ENCODE measurements at regions not wholly inside any gene's neighbourhood (a gene's known extent, or its start where the extent isn't known, plus 50 kb on each side); places are given as distances from the start of the nearest gene placed in this dataset.

- DNase-seq, result no peak
Observed at GRCh38 chr4:24417206-24417605, 167.1 kb downstream of the DHX15 start.

GRCh38 chr4:24416293-24416692 is 168.1 kb downstream of the DHX15 start:
- DNase-seq, result no peak

GRCh38 chr4:24413311-24413784 is 171.0 kb downstream of the DHX15 start:
- no peak for DNase-seq

GRCh38 chr4:24411806-24412205 is 172.5 kb downstream of the DHX15 start:
- DNase-seq, result no peak

- no peak for DNase-seq
Observed at GRCh38 chr4:24411299-24411698, 173.1 kb downstream of the DHX15 start.

- DNase-seq, result no peak
Observed at GRCh38 chr4:24408640-24409039, 175.7 kb downstream of the DHX15 start.

- DNase-seq, result no peak
Observed at GRCh38 chr4:24405926-24406325, 178.4 kb downstream of the DHX15 start.

- DNase-seq, result no peak
Observed at GRCh38 chr4:24405341-24405740, 179.0 kb downstream of the DHX15 start.

GRCh38 chr4:24404281-24404680 is 180.1 kb downstream of the DHX15 start:
- DNase-seq, result no peak

- DNase-seq, result no peak
Observed at GRCh38 chr4:24403265-24403664, 181.1 kb downstream of the DHX15 start.

GRCh38 chr4:24400537-24400936 is 183.8 kb downstream of the DHX15 start:
- DNase-seq, result no peak

GRCh38 chr4:24396988-24397387 is 187.4 kb downstream of the DHX15 start:
- DNase-seq, result no peak

GRCh38 chr4:24395937-24396336 is 188.4 kb downstream of the DHX15 start:
- no peak for DNase-seq

GRCh38 chr4:24394041-24394440 is 190.3 kb downstream of the DHX15 start:
- no peak for DNase-seq

GRCh38 chr4:24392613-24393012 is 191.7 kb downstream of the DHX15 start:
- no peak for DNase-seq

- no peak for DNase-seq
Observed at GRCh38 chr4:24382381-24382780, 202.0 kb downstream of the DHX15 start.

- DNase-seq, result no peak
Observed at GRCh38 chr4:24380957-24381665, 203.2 kb downstream of the DHX15 start.

GRCh38 chr4:24373704-24374103 is 210.7 kb downstream of the DHX15 start:
- DNase-seq, result no peak

- DNase-seq, result peak; percentile 78
Observed at GRCh38 chr4:24372881-24373280, 211.5 kb downstream of the DHX15 start.

- no peak for DNase-seq
Observed at GRCh38 chr4:24372341-24372740, 212.0 kb downstream of the DHX15 start.

GRCh38 chr4:24370421-24370820 is 213.9 kb downstream of the DHX15 start:
- no peak for DNase-seq

GRCh38 chr4:24369507-24370029 is 214.8 kb downstream of the DHX15 start:
- DNase-seq, result no peak

- DNase-seq, result no peak
Observed at GRCh38 chr4:24368801-24369200, 215.6 kb downstream of the DHX15 start.

- no peak for DNase-seq
Observed at GRCh38 chr4:24364852-24365251, 219.5 kb downstream of the DHX15 start.

- DNase-seq, result no peak
Observed at GRCh38 chr4:24364249-24364648, 220.1 kb downstream of the DHX15 start.

All from hindlimb muscle (tissue), 1 donor.